Stimulated activated CD8-positive, alpha-beta memory T cell treated with anti-CD3 and anti-CD28 coated beads, Interleukin-15, amount 100 ng/mL, for 4 hours (primary cell): ENCODE measurements at regions not wholly inside any gene's neighbourhood (a gene's known extent, or its start where the extent isn't known, plus 50 kb on each side); places are given as distances from the start of the nearest gene placed in this dataset.
"Not testable (repeated sequence)": the region's sequence is repeated elsewhere in the genome, so short reads cannot be mapped to it uniquely, and the experiment has no call there.

Source experiments
- DNase-seq, 2 donors: peaks; one replicate each; pipeline ENCODE4 v3.0.0-alpha.2; 2020; ENCODE audit warnings: low read depth in 2 of 2

- DNase-seq: no peak
Measured at GRCh38 chr13:50644081-50644871, 199.2 kb downstream of the DLEU7 start.

DNA sequence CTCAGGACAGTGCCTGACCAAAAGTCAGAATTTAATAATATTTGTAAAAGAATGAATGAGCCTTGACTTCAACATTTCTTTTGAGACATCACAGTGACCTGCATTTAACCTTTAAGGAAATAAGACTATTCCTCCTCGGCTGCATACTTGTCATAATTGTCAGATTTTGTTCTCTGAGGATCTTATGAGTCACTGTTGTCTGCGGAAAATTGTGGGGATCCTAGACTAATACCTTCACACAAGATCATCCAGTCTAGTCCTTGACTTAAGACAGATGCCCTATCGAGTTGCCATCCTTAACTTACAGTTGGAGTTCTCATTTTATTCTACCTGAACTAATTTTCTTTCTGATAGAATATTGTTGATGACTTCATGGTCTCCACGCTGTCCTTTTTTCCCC lies 198.4 kb downstream of the DLEU7 start:
- no peak for DNase-seq

GRCh38 chr13:50646070-50646469 lies 197.4 kb downstream of the DLEU7 start:
- DNase-seq: no peak

- DNase-seq: no peak
Measured at GRCh38 chr13:50649211-50649610, 194.3 kb downstream of the DLEU7 start.

- no peak for DNase-seq
Measured at GRCh38 chr13:50650592-50651504, 192.6 kb downstream of the DLEU7 start.

DNA sequence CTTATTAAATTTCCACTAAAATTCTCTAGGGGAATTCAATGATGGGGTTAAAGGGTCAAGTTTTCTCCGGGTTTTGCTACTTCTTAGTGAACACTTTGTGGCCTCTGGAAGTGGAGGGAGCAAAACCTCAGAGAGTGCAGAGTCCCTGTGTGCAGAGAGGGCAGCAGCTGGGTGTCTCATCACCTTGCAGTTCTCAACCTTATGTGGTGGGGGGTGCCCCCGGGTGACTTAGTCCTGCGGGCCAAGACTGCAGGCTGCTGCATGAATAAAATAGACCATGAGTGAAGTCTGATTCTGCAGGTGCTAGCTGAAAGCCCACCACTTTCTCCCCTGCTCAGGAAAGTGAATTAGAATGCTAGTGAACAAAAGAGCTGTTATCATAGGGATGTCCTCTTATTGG lies 191.6 kb downstream of the DLEU7 start:
- DNase-seq: no peak

DNA sequence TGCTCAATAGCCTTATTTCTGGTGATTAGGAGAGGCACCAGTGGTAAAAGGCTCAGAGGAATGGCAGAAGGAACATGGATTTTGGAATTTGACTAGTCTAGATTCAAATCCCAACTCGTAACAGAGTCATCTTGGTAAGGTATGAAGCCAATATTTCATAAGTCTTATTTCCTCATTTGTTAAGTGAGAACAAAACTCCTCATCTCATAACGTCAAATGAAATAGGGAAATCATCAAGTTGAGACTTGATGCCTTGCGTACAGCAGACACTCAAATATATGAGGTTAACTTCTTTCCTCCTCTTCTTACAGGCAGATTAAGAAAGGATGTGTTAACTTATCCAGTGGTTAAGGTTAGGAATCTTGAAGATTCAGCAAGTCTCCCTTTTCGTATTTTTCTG lies 189.2 kb downstream of the DLEU7 start:
- no peak for DNase-seq

- DNase-seq: not testable (repeated sequence)
Measured at GRCh38 chr13:50661881-50662280, 181.6 kb downstream of the DLEU7 start.

GRCh38 chr13:50664951-50665350 lies 178.5 kb downstream of the DLEU7 start:
- DNase-seq: no peak

GRCh38 chr13:50668049-50668448 lies 175.4 kb downstream of the DLEU7 start:
- no peak for DNase-seq

- DNase-seq: no peak
Measured at GRCh38 chr13:50668691-50669271, 174.7 kb downstream of the DLEU7 start.

- DNase-seq: no peak
Measured at GRCh38 chr13:50670272-50670671, 173.2 kb downstream of the DLEU7 start.

GRCh38 chr13:50670847-50671496 lies 172.5 kb downstream of the DLEU7 start:
- no peak for DNase-seq

- no peak for DNase-seq
Measured at GRCh38 chr13:50671497-50671850, 172.0 kb downstream of the DLEU7 start.

DNA sequence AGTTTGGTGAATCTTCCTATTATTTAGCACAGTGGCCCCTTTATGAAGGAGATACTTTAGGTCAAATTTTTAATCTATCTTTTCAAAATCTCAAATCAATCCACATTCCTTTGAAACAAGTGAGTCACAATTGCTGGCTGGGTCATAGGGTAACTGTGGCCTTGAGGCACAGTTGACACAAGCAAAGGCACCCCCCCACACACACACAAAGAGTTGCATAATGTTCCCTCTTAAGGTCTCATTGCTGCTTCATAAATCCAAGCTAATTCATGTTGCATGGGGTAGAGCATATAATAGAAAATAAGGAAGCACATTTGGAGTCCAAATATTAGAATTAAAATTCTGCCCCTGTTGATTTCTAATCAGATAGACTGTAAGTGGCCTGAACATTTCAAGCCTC lies 171.5 kb downstream of the DLEU7 start:
- no peak for DNase-seq

- no peak for DNase-seq
Measured at GRCh38 chr13:50675651-50676050, 167.8 kb downstream of the DLEU7 start.

- no peak for DNase-seq
Measured at GRCh38 chr13:50676602-50677001, 166.9 kb downstream of the DLEU7 start.

DNA sequence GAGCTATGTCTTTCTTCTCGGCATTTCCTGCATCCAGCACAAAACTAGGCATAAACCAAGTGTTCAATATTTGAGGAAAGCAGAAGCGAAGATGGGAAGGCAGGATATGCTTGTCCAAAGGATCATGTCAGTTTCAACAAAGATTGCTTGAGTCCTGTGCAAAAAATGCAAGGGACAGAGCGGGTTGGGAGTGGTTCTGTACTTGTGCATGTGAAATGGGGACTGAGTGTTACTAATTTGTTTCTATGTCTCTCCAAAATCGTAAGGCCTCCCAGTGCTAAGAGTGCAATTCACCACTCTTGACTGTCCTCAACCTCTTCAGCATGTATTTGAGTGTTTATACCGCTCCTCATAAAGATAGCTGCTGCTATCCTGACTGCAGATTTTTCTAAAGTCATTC lies 166.2 kb downstream of the DLEU7 start:
- DNase-seq: no peak

DNA sequence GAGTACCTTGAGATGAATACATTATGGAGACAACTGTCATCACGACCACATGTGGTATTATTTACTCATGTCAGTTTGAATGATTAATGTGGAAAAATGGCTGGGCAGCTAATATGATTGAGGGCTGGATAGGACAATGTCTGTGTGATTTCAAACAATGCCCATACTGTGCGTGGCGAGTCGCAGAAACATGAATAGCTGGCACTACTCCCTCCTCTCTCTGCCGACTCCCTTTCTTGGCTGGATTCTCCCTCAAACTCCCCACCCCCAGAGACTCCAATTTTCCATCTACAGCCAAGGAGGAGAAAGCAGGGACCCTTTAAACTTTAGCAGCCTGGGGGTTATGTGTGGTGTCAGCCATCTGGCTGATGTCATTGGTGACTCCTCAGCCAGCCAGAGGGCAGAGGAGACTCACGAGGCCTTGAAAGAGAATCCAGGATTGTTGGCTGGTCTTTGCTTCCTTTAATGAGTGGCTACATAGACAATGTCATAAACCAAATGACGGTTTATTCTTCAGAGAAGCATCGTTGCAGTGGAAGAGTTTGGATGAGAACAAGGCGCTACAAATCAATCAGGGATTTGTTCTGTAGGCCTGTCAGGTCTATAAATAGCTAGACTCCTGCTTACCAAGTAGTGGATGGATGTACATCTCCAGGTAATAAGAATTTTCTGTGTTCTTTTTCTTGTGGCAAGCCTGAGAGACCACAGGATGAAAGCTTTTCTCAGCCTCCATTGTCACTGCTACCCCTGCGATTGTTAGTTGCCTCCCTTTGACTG lies 165.6 kb downstream of the DLEU7 start:
- no peak for DNase-seq

GRCh38 chr13:50678464-50679162 lies 164.9 kb downstream of the DLEU7 start:
- no peak for DNase-seq

DNA sequence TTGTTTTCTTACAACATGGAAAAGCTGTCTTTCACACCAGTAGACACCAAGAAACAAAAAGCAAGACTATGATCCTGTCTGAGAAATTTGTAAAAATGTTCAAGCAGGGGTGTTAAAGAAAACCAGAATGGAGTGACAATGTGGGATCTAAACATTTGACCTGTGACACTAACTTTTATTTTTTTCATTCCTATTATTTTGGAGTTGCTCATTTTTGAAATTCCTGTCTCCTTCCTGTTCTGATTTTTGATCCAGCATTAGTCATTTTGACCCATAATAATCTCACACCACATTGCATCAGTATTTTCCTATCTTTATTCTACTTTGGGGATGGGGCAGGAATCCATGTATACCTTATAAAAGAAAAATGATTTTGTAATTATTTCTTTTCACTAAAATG lies 164.2 kb downstream of the DLEU7 start:
- DNase-seq: no peak
